HPDE6-E6E7 (cell line): ENCODE measurements at regions not wholly inside any gene's neighbourhood (a gene's known extent, or its start where the extent isn't known, plus 50 kb on each side); places are given as distances from the start of the nearest gene placed in this dataset.

Experiments
- DNase-seq: peaks from one replicate; pipeline ENCODE4 v3.0.0; 2011; ENCODE audit warnings: missing footprints; ENCODE audit errors: extremely low spot score

- DNase-seq = peak; percentile 94
Measured at GRCh38 chr2:41840702-41841551, 206.9 kb upstream of the PKDCC start.

DNA sequence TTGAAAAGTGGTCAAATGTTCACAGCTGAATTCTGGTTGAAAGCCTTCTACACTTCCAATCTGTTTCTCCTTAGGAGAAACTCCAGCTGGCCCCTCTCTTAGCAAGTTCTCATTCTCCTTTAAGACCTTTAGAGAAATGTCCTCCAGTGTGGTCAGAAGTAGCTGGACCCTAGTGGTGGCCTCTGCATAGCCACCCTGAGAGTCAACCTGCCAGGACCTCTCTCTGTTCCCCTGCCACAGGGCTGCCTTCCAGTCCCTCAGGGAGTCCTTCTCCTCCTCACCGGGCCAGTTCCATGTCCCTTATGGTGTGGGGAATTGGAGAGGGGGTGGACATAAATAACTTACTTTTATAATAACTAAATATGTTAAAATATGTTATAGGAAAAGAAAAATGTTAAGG is 200.9 kb upstream of the PKDCC start:
- DNase-seq = no peak

DNA sequence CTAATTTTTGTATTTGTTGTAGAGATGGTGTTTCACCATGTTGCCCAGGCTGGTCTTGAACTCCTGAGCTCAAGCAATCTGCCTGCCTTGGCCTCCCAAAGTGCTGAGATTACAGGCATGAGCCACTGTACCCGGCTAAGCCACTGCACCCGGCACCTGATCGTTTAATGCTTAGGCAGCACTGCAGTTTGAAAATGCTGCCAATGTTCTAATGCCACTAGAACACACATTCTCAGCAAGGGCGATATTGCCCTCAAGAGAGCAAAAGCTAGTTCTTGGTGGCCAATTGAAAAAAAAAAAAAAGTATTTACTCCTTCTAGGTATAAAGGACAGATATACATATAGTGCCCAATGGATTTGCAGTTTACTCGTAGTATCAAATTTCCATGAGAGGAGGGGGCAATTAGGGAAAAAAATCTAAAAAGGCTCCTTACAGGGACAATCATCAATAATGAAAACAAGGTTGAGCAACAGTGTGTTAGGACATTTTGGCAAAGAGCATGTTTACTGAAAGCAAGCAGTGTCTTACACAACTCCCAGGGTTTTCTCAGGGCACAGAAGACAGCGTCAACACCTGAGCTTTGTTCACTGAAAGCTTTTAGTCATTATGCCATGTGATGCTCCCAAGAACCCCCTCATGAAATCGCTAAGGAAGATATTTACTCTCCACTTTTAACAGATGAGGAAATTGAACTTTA is 199.9 kb upstream of the PKDCC start:
- DNase-seq = no peak

DNA sequence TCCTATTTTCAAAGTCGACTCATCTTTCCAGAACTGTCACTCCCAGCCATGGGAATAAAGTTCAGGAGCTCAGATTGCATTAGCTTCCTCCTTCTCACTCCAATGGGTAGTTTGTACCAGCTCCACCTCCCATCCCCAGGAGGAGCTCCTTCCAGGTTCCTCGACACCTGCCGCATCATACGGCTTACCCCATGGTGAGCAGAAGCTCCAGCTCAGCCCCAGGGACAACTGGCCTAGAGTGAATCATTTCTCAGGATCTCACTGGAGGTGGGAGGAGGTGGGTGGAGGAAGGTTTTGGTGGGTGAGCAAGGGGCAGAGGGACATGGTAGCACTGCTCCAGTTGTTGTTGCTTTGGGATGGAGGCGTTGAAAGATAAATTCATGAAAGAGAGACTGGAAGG is 196.3 kb upstream of the PKDCC start:
- no peak for DNase-seq

GRCh38 chr2:41853427-41854191 is 194.2 kb upstream of the PKDCC start:
- peak; percentile 26 for DNase-seq

- DNase-seq = no peak
Measured at GRCh38 chr2:41854227-41854626, 193.6 kb upstream of the PKDCC start.

DNA sequence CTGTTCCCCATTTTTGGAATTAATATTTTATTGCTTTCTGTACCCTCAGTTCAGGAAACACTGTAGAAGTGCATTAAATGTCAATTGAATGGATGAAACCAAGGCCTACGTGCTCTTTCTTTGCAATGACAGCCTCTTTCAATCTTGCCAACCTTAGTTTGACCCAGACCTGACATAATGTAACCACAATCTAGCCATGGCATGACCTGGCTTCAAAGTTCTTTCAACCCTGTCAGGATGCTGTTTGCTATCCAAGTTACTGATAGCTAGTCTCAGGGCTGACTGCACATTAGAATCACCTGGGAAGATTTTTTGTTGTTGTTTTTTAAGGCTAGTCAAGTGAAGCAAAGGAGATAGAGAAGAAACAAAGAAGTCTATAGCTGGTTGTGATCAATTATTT is 190.9 kb upstream of the PKDCC start:
- no peak for DNase-seq

DNA sequence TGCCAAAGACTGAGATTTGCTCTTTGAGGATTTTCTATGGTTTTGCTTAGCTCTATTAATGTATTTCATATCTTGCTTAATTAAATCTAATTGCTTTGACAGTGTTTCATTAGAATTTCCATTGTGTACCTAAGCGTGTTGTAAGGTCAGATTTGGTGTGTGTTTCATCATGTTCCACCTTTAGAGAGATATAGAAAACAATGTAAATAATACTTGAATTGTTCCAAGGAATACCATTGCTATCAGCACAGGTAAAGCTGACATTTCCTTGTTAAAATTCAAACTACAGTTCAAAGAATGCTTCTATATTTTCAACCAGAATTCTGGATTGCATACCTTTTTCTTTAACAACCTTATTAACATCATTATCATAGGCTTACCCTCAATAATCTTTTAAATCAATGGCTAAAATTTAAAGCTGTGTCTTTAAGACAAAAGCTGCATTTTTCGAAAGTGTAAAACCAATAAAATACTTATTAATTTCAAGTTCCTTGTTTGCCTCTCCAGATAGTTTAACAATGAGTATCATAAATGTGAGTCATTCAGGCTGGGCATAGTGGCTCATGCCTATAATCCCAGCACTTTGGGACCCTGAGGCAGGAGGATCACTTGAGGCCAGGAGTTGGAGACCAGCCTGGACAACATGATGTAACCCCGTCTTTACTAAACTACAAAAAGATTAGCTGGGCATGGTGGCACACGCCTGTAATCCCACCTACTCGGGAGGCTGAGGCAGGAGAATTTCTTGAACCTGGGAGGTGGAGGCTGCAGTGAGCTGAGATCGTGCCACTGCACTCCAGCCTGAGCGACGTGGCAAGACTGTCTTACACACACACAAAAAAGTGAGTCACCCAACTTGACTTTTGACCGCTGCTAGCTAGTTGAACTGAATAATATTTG is 188.0 kb upstream of the PKDCC start:
- DNase-seq = peak; percentile 26

DNA sequence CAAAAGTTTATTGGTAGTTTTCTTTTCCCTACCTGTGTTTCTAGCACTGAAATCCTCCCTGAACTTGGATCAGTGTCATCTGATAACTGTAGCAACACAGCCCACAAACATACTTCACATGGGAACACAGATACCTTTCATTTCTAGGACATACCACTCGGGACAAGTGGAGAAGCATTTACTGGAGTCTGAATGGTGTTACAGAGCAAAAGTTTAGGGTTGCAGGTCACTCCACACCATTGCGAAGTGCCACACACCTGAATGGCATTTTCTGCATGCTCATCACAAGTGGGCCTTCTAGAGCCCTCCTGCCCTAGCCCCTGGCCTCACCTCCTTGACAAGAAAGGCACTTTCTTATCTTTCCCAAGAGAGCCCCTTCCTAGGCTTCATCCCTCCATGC is 184.8 kb upstream of the PKDCC start:
- DNase-seq = no peak

GRCh38 chr2:41865263-41865662 is 182.6 kb upstream of the PKDCC start:
- DNase-seq = no peak

DNA sequence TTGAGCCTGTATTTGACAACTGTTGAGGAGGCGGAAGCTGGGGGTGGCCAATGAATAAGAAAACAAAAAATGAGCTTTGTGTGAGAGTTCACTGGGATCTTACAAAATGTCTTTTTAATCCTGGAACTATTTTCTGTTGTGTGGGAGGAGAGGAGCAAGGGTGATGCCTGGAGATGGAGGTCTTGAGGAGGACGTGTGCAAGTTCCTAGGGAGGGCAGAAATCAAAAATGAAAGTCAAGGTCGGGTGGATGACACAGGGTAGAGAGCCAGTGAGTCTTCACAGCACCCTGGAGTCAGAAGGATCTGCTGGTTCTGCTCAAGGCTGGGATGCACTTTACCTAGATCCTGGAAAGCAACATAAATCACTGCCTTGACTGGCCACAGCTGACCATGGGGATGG is 180.3 kb upstream of the PKDCC start:
- no peak for DNase-seq

GRCh38 chr2:41869542-41870264 is 178.1 kb upstream of the PKDCC start:
- peak; percentile 54 for DNase-seq

GRCh38 chr2:41870265-41870585 is 177.6 kb upstream of the PKDCC start:
- DNase-seq = no peak

DNA sequence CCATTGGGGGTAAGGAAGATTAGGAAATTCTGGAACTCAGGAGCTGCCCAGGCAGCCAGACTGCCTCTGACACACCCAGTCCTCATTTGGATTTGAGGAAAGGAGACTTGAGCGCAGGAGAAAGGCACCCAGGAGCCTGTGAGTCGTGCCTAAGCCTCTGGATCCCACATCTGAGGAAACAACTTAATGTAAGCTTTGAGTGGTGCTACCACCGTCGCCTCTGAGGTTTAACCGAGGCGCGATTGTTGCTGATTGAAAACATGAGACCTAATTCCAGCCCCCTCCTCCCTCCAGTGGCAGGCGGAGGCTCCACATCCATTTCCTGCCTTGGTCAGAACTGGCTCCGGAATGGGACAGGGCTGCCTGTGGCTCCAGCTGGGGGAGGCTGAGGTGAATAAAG is 176.7 kb upstream of the PKDCC start:
- DNase-seq = no peak

DNA sequence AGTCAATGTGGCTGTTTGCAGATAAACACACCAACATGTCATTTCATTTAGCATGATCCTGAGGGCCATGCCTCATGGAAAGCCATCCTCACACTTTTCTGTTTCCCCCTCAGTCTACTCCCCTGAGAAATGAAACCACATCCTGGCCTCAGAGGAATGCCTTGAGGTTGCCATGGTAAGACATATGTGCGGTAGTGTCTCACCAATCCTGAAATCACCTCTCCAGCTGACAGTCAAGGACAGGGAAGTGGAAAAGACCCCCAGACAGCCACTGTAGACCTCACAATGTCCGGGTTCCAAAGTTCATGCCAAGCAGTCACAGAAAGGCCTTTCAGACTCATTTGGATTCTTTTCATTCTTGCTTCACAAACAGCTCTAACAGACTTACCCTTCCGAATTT is 175.2 kb upstream of the PKDCC start:
- no peak for DNase-seq

GRCh38 chr2:41873102-41874031 is 174.5 kb upstream of the PKDCC start:
- no peak for DNase-seq

DNA sequence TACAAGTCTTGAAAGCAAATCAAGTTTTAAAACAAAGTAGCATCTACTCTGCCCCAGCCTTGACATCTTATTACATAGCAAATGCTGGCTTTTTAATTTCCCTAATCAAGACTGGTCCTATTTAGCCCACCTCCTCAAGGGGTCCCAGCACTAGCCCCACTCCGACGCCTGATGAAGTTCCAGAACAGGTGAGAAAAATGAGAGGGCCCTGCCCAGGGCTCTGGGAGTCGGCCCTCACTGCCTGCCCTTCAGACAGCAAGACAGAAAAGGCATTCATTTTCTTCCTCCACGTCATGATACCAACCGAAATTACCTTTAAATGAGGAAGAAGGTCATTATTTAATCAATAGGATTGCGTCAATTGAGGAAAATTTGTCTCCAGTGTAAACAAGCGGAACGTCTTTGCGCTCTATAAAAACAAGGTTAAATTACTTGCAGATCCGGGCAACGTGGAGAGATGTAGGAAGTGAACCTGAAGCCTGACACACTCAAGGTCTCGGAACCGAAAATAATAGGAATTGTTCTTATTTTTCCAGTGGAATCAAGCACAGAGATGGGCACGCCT is 170.6 kb upstream of the PKDCC start:
- no peak for DNase-seq

GRCh38 chr2:41878056-41878455 is 169.8 kb upstream of the PKDCC start:
- DNase-seq = no peak

DNA sequence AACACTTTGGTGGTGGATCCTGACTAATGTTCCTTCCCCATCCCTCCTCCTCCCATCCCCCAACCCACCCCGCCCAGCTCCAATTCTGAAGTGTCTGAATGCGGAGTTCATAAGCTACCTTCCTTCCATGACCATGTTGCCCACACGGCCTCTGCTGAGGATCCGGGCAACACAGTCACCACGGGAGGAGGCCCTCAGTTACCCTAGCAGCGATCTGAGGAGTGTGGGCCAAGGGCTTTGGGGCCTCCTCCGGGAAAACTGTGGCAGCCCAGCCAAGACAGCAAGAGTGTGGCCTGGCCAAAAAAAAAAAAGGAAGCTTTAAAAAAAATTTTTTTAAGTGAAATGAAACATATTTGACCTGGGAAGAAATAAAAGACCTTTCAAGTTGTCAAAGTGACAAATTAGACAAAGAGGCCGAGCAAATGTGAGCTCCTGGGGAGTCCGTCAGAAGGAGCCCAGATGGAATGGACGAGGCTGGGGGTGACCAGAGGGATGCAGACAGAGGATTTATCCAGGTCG is 169.0 kb upstream of the PKDCC start:
- no peak for DNase-seq
